ENCODE measurements at regions not wholly inside any gene's neighbourhood (a gene's known extent, or its start where the extent isn't known, plus 50 kb on each side); places are given as distances from the start of the nearest gene placed in this dataset.

DNA sequence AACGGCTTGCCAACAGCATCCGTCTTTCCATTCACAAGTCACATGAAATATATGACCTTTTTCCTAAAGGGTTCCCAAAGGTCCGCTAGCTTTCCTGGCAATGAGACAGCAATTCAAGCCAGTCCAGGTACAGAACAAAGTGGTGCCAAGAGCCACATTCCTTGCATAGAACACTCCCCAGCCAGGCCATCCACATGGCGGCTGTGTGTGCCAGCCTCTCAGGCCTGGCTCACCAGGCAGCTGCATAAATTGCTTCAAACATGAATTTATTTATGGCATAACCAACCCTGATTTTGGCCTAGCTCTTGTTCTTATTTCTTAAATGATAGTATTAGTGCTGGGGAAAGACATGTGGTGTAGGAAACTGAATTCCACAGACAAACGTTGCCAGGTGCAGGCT is 63.7 kb upstream of the CREB5 start:
- no peak overlapping the region for H3K27ac ChIP-seq (ENCODE audit: low read depth, low read length, severe bottlenecking)
- no peaks in the 10 kb centered on the region for H3K36me3 ChIP-seq (ENCODE audit: control insufficient read depth, insufficient read depth, low read length)

DNA sequence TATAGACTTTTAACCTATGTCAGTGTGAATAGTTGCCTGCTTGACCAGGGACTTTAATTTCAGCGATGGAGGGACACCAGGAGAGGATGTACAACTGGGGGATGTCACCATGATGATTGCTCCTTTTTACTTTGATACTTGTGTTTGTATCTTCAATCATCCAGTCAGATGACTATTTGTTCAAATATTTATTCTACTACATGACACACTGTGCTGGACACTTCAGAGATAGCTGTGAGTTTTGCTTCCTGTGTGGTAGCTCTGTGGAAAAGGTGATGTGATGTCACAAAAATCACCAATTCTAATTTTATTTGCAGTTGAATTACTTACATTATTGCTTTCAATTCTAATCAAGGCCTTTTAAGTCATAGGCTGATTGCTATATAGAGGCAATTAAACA is 62.7 kb upstream of the CREB5 start:
- H3K9me3 ChIP-seq (ENCODE audit: control insufficient read depth, low read length) = no peaks in the 10 kb centered on the region
- no peaks in the 10 kb centered on the region for H3K4me1 ChIP-seq (ENCODE audit: control insufficient read depth, insufficient read depth, low read length, poor library complexity, severe bottlenecking)
- no peaks in the 10 kb centered on the region for H3K36me3 ChIP-seq (ENCODE audit: control insufficient read depth, insufficient read depth, low read length)
- H3K27ac ChIP-seq (ENCODE audit: low read depth, low read length, severe bottlenecking) = no peak overlapping the region
- H3K4me3 ChIP-seq (ENCODE audit: extremely low read depth, insufficient read depth, low read length, poor library complexity, severe bottlenecking) = no peak overlapping the region
- WGBS, 2 experiments (ENCODE audit: insufficient coverage in 2 of 2) = no CpG with 5 or more reads among the region's 1 CpG

More for the DNA sequence above, 63.7 kb upstream of the CREB5 start:
- Histone ChIP-seq H3K9me3 (ENCODE audit: control insufficient read depth, low read length) (no peaks in the 10 kb centered on the region), H3K4me3 (ENCODE audit: extremely low read depth, insufficient read depth, low read length, poor library complexity, severe bottlenecking) (no peak overlapping the region), H3K4me1 (ENCODE audit: control insufficient read depth, insufficient read depth, low read length, poor library complexity, severe bottlenecking) (no peaks in the 10 kb centered on the region)
- WGBS, 2 experiments (ENCODE audit: insufficient coverage in 2 of 2) = 94 to 95% methylated on average over 4 of the region's 5 CpGs

- no peaks in the 10 kb centered on the region for H3K9me3 ChIP-seq (ENCODE audit: control insufficient read depth, low read length)
- WGBS, 2 experiments (ENCODE audit: insufficient coverage in 2 of 2) = 94% methylated on average over 2 of the region's 4 CpGs; no CpG with 5 or more reads in 1 of the 2 experiments
- H3K4me1 ChIP-seq (ENCODE audit: control insufficient read depth, insufficient read depth, low read length, poor library complexity, severe bottlenecking) = no peaks in the 10 kb centered on the region
- no peaks in the 10 kb centered on the region for H3K36me3 ChIP-seq (ENCODE audit: control insufficient read depth, insufficient read depth, low read length)
- H3K27ac ChIP-seq (ENCODE audit: low read depth, low read length, severe bottlenecking) = no peak overlapping the region
- no peak overlapping the region for H3K4me3 ChIP-seq (ENCODE audit: extremely low read depth, insufficient read depth, low read length, poor library complexity, severe bottlenecking)
Measured at GRCh38 chr7:28350662-28351061, 61.7 kb upstream of the CREB5 start.

DNA sequence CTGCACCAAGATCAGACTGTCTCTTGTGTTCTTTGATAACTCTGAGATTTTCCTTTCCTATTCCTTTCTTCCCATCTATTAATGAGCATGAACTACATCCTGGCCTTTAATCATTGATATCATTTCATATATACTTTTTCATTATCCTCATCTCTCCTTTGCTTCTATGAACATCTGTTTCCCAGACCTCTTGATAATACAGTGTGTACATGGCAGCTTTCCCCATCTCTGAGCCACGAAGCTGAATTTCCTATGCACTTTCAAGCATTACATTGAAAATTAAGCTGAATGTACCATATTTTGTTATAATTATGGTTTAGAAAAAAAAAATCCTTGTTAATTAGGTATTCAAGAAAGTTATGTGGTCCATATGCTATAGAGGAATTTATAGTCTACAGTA is 60.9 kb upstream of the CREB5 start:
- Histone ChIP-seq H3K27ac (ENCODE audit: low read depth, low read length, severe bottlenecking) (no peak overlapping the region), H3K4me3 (ENCODE audit: extremely low read depth, insufficient read depth, low read length, poor library complexity, severe bottlenecking) (no peak overlapping the region), H3K4me1 (ENCODE audit: control insufficient read depth, insufficient read depth, low read length, poor library complexity, severe bottlenecking) (no peaks in the 10 kb centered on the region), H3K9me3 (ENCODE audit: control insufficient read depth, low read length) (no peaks in the 10 kb centered on the region), H3K36me3 (ENCODE audit: control insufficient read depth, insufficient read depth, low read length) (no peaks in the 10 kb centered on the region)
- no CpG with 5 or more reads among the region's 1 CpG for WGBS, 2 experiments (ENCODE audit: insufficient coverage in 2 of 2)

DNA sequence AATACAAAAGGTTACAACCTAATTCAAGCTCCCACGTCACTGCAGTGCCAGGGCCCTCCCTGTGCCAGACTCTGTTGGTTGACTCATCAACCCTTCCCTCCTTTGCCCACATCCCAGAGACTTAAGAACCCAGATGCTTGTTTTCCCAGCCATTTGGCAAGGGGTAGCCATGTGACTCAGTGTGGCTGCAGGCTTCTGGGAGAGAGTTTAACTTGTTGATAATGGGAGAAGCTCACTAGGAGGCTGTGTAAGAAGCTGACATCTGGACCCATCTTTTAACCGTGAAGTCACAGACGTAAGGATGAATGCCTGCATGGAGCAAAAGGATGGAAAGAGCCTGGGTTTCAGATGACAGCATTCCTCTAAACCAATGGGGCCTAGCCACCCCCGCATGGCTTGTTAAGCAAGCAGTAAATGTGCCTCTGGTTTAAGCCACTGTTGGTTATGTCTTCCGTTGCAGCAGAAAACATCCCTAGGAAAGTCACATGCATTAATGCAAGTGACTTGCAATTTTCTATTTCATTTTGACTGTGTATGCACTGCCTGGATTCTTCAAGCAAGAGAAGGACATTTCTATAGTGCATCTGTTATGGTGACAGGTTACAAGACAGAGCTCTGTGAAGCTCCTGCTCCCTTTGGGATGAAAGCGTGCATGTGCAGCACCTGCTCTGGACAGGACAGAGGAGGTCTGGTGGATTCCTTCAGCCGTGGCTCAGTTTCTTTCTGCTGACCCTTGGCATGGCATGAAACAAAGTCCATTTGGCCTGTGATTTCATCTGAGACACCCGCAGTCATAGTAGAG is 57.5 kb upstream of the CREB5 start:
- no peaks in the 10 kb centered on the region for H3K9me3 ChIP-seq (ENCODE audit: control insufficient read depth, low read length)
- no peak overlapping the region for H3K27ac ChIP-seq (ENCODE audit: low read depth, low read length, severe bottlenecking)
- 88 to 93% methylated on average over 7 of the region's 8 CpGs for WGBS, 2 experiments (ENCODE audit: insufficient coverage in 2 of 2)
- no peak overlapping the region for H3K4me3 ChIP-seq (ENCODE audit: extremely low read depth, insufficient read depth, low read length, poor library complexity, severe bottlenecking)
- no peaks in the 10 kb centered on the region for H3K4me1 ChIP-seq (ENCODE audit: control insufficient read depth, insufficient read depth, low read length, poor library complexity, severe bottlenecking)
- no peaks in the 10 kb centered on the region for H3K36me3 ChIP-seq (ENCODE audit: control insufficient read depth, insufficient read depth, low read length)

- H3K36me3 ChIP-seq (ENCODE audit: control insufficient read depth, insufficient read depth, low read length) = no peaks in the 10 kb centered on the region
- no peaks in the 10 kb centered on the region for H3K9me3 ChIP-seq (ENCODE audit: control insufficient read depth, low read length)
- WGBS, 2 experiments (ENCODE audit: insufficient coverage in 2 of 2) = 88 to 89% methylated on average over 10 to 14 of the region's 16 CpGs
- H3K4me3 ChIP-seq (ENCODE audit: extremely low read depth, insufficient read depth, low read length, poor library complexity, severe bottlenecking) = no peak overlapping the region
- H3K27ac ChIP-seq (ENCODE audit: low read depth, low read length, severe bottlenecking) = no peak overlapping the region
- H3K4me1 ChIP-seq (ENCODE audit: control insufficient read depth, insufficient read depth, low read length, poor library complexity, severe bottlenecking) = no peaks in the 10 kb centered on the region
Measured at GRCh38 chr7:28355635-28356319, 56.5 kb upstream of the CREB5 start.

- Histone ChIP-seq H3K36me3 (ENCODE audit: control insufficient read depth, insufficient read depth, low read length) (no peaks in the 10 kb centered on the region), H3K4me1 (ENCODE audit: control insufficient read depth, insufficient read depth, low read length, poor library complexity, severe bottlenecking) (peaks cover 3% of the 10 kb centered on the region), H3K4me3 (ENCODE audit: extremely low read depth, insufficient read depth, low read length, poor library complexity, severe bottlenecking) (no peak overlapping the region), H3K27ac (ENCODE audit: low read depth, low read length, severe bottlenecking) (no peak overlapping the region), H3K9me3 (ENCODE audit: control insufficient read depth, low read length) (no peaks in the 10 kb centered on the region)
- 70 to 79% methylated on average over 4 to 6 of the region's 8 CpGs for WGBS, 2 experiments (ENCODE audit: insufficient coverage in 2 of 2)
Measured at GRCh38 chr7:28356619-28357018, 55.7 kb upstream of the CREB5 start.

DNA sequence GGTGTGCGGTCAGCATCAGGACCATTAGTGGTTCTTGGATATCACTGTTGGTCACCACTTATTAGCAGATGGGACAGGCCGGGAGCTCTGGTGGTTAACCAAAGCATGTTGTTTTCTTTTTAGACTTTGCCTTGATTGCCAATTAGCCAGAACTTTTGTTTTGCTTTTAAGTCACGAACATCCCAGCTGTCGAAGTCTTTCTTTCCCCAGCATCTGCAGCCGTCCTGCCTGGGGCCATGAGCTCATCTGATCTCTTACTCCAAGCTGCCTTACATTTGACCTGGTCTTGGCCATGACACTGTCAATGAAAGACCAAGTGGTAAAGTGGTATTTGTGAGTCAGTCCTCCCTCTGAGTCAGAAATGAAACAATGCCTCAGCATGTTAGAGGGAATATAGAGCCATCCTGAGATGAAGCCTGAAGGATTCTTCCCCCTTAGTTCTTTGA is 53.9 kb upstream of the CREB5 start:
- no peaks in the 10 kb centered on the region for H3K9me3 ChIP-seq (ENCODE audit: control insufficient read depth, low read length)
- no peak overlapping the region for H3K27ac ChIP-seq (ENCODE audit: low read depth, low read length, severe bottlenecking)
- H3K4me3 ChIP-seq (ENCODE audit: extremely low read depth, insufficient read depth, low read length, poor library complexity, severe bottlenecking) = no peak overlapping the region
- WGBS, 2 experiments (ENCODE audit: insufficient coverage in 2 of 2) = 71 to 79% methylated on average over 4 to 5 of the region's 5 CpGs
- no peaks in the 10 kb centered on the region for H3K36me3 ChIP-seq (ENCODE audit: control insufficient read depth, insufficient read depth, low read length)
- H3K4me1 ChIP-seq (ENCODE audit: control insufficient read depth, insufficient read depth, low read length, poor library complexity, severe bottlenecking) = peaks cover 3% of the 10 kb centered on the region

- Histone ChIP-seq H3K4me1 (ENCODE audit: control insufficient read depth, insufficient read depth, low read length, poor library complexity, severe bottlenecking) (peaks cover 3% of the 10 kb centered on the region), H3K27ac (ENCODE audit: low read depth, low read length, severe bottlenecking) (no peak overlapping the region), H3K4me3 (ENCODE audit: extremely low read depth, insufficient read depth, low read length, poor library complexity, severe bottlenecking) (no peak overlapping the region), H3K36me3 (ENCODE audit: control insufficient read depth, insufficient read depth, low read length) (no peaks in the 10 kb centered on the region), H3K9me3 (ENCODE audit: control insufficient read depth, low read length) (no peaks in the 10 kb centered on the region)
- 100% methylated on average over 1 of the region's 1 CpG; no CpG with 5 or more reads in 1 of the 2 experiments for WGBS, 2 experiments (ENCODE audit: insufficient coverage in 2 of 2)
Measured at GRCh38 chr7:28360739-28361138, 51.6 kb upstream of the CREB5 start.

GRCh38 chr7:28361551-28361950 is 50.8 kb upstream of the CREB5 start:
- Histone ChIP-seq H3K36me3 (ENCODE audit: control insufficient read depth, insufficient read depth, low read length) (no peaks in the 10 kb centered on the region), H3K27ac (ENCODE audit: low read depth, low read length, severe bottlenecking) (no peak overlapping the region), H3K4me1 (ENCODE audit: control insufficient read depth, insufficient read depth, low read length, poor library complexity, severe bottlenecking) (peaks cover 3% of the 10 kb centered on the region), H3K4me3 (ENCODE audit: extremely low read depth, insufficient read depth, low read length, poor library complexity, severe bottlenecking) (no peak overlapping the region), H3K9me3 (ENCODE audit: control insufficient read depth, low read length) (no peaks in the 10 kb centered on the region)
- WGBS, 2 experiments (ENCODE audit: insufficient coverage in 2 of 2) = 40% methylated on average over 1 of the region's 1 CpG; no CpG with 5 or more reads in 1 of the 2 experiments

DNA sequence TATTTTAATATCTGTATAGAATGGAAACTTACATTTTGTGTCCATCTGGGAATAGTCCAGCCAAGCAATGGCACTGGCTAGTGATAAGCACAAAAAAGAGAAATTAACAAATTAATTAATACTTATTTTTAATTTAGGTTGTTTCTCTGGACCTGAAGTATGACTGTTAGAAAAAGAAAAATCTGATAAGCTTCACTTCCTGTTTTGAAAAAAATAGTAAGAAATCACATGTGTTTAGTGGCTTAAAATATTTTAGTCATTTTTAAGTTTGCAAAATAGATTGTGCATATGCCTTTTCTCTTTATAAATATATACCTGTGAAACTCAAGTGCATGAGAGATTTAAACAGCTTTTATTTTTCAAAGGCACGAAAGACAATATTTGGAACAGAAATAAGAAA is 50.1 kb upstream of the CREB5 start:
- H3K4me1 ChIP-seq (ENCODE audit: control insufficient read depth, insufficient read depth, low read length, poor library complexity, severe bottlenecking) = peaks cover 3% of the 10 kb centered on the region
- no peaks in the 10 kb centered on the region for H3K36me3 ChIP-seq (ENCODE audit: control insufficient read depth, insufficient read depth, low read length)
- WGBS, 2 experiments (ENCODE audit: insufficient coverage in 2 of 2) = no CpG with 5 or more reads among the region's 1 CpG

More for the DNA sequence above, 50.1 kb upstream of the CREB5 start:
- H3K27ac ChIP-seq (ENCODE audit: low read depth, low read length, severe bottlenecking) = no peak overlapping the region
- H3K9me3 ChIP-seq (ENCODE audit: control insufficient read depth, low read length) = no peaks in the 10 kb centered on the region
- H3K4me3 ChIP-seq (ENCODE audit: extremely low read depth, insufficient read depth, low read length, poor library complexity, severe bottlenecking) = no peak overlapping the region
